SU-DHL-6 (cell line): ENCODE measurements at regions not wholly inside any gene's neighbourhood (a gene's known extent, or its start where the extent isn't known, plus 50 kb on each side); places are given as distances from the start of the nearest gene placed in this dataset.

Source experiments
- CTCF ChIP-seq: fragments of 200-600 bp; sonication (generic); IDR thresholded peaks from one replicate; pipeline ENCODE4 v1.5.1; 2017; ENCODE audit warnings: antibody characterized with exemption, mild to moderate bottlenecking, low read length, moderate library complexity; ENCODE audit not compliant: insufficient read depth, poor library complexity, severe bottlenecking
- EZH2phosphoT487 ChIP-seq: fragments of 200-600 bp; sonication (generic), shearing (Covaris generic); conservative IDR thresholded peaks from 2 replicates; pipeline ENCODE4 v1.6.1; 2018; ENCODE audit warnings: mild to moderate bottlenecking, antibody characterized with exemption, low read length, moderate library complexity, mixed read lengths

- no peak for TF ChIP-seq CTCF
- TF ChIP-seq EZH2phosphoT487: no peak
Measured at GRCh38 chr14:57060276-57060955, 208.3 kb downstream of the EXOC5 start.
